GM12891 (cell line): ENCODE measurements at regions not wholly inside any gene's neighbourhood (a gene's known extent, or its start where the extent isn't known, plus 50 kb on each side); places are given as distances from the start of the nearest gene placed in this dataset.

ENCODE experiments used
- DNase-seq: peaks from one replicate; pipeline ENCODE4 v3.0.0; 2011; ENCODE audit warnings: low spot score; ENCODE audit not compliant: insufficient read length
- FAIRE-seq: peaks from 2 replicates; lab custom pipeline; 2011; peaks lifted over from hg19 to GRCh38; lab: Jason Lieb, UNC
- PAX5 ChIP-seq: IDR thresholded peaks from 2 replicates; pipeline ENCODE4 v1.6.1; 2011; ENCODE audit warnings: low read length, moderate library complexity, mild to moderate bottlenecking; ENCODE audit not compliant: insufficient read depth, severe bottlenecking
- POLR2A ChIP-seq: IDR thresholded peaks from 2 replicates; pipeline ENCODE4 v1.6.1; 2011; ENCODE audit warnings: low read depth, low read length, control low read depth
- POLR2AphosphoS5 ChIP-seq: IDR thresholded peaks from 2 replicates; pipeline ENCODE4 v1.6.1; 2011; ENCODE audit warnings: low read depth, low read length, control low read depth
- POU2F2 ChIP-seq: IDR thresholded peaks from 2 replicates; pipeline ENCODE4 v1.6.1; 2011; ENCODE audit warnings: low read depth, mild to moderate bottlenecking, control low read depth, low read length, moderate library complexity
- SPI1 ChIP-seq: IDR thresholded peaks from 2 replicates; pipeline ENCODE4 v1.6.1; 2011; ENCODE audit warnings: low read depth, low read length, control low read depth
- TAF1 ChIP-seq: IDR thresholded peaks from 2 replicates; pipeline ENCODE4 v1.6.1; 2011; ENCODE audit warnings: low read depth, low read length, control low read depth

DNA sequence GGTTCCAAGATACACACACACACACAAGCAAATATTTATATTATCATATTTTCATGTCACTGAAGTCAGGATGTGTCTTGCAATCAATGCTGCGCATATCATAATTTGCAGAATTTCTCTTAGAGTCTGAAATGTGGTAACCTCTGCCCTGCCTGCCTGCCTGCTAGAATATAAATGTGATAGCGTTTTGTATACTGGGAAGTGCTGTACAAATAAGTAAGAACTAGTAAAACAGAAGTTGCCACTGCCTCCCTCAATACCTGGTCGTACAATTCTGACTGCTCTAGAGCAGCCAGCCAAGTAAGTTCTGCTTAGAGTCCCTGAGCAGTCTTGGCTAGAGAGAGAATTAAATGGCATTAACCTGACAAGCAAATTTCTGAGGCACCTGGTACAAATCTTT, 83.9 kb upstream of the NTF3 start:
- no peak for FAIRE-seq
- DNase-seq, result no peak
- TF ChIP-seq PAX5 (no peak), POU2F2 (no peak), SPI1 (no peak), TAF1 (no peak), POLR2A (no peak), POLR2AphosphoS5 (no peak)

- TF ChIP-seq SPI1 (no peak), POLR2AphosphoS5 (no peak), TAF1 (no peak), POLR2A (no peak), POU2F2 (no peak), PAX5 (no peak)
- FAIRE-seq, result no peak
- DNase-seq, result no peak
These were observed 83.4 kb upstream of the NTF3 start for GRCh38 chr12:5348491-5348890.

DNA sequence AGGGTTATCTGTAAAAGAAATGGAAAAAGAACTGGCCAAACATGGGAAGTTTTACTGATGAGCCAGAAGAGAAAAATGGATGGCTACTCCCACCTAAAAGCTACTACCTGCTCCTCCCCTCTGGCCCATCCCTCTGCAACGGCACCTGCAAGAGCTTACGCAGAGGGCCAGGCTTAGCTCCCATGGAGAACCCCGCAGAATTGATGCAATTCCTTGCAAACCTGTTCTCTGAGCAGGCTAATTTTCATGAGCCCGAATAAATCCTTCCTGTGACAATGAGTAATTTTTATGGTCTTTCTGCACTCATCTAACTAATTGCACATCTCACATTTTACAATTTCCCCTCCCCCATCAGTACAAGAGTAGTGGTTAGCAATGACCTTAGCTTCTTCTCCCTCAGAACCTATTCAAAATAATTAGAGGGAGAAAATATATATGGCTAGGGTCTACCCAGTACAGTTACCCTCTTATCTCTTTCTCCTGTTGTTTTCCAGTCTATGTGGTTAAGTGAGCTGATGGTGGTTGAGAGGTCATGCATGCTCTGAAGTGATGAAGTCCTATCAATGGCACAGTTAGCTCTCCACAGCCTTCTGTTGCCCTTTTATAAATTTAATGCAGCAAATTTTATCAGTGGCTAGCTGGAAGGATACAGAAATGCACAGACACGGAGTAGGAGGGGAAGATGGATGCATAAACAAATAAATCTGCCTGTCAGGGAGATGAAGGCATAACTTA, 67.7 kb upstream of the NTF3 start:
- TF ChIP-seq TAF1 (no peak), SPI1 (no peak), PAX5 (no peak), POLR2A (no peak), POU2F2 (no peak), POLR2AphosphoS5 (no peak)
- FAIRE-seq, result no peak
- DNase-seq, result no peak

DNA sequence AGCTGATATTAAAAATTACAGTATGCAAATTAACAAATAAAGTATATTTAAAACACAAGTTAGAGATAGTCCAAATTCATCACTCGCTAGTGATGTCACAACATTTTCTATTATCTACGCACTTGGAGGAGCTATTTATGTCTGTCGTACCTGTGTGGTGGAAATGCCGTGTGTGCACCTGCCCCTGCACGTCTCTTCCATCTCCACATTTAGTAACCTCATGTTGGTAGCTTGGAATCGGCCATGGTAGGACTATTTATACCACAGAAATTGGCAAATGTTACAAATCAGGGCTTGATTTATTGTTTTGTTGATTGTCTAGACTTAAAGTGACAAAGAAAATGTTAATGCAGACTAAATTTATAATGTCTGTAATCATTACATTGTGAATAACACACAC, 62.6 kb upstream of the NTF3 start:
- no peak for TF ChIP-seq SPI1
- TF ChIP-seq TAF1, result no peak
- no peak for TF ChIP-seq POLR2AphosphoS5
- TF ChIP-seq POLR2A, result no peak
- TF ChIP-seq PAX5, result no peak
- no peak for TF ChIP-seq POU2F2
- DNase-seq (no peak), FAIRE-seq (no peak)

- TF ChIP-seq POLR2AphosphoS5 (no peak), TAF1 (no peak), PAX5 (no peak), SPI1 (no peak), POLR2A (no peak), POU2F2 (no peak)
- DNase-seq (no peak), FAIRE-seq (no peak)
These were observed 60.3 kb upstream of the NTF3 start for GRCh38 chr12:5371631-5372030.

DNA sequence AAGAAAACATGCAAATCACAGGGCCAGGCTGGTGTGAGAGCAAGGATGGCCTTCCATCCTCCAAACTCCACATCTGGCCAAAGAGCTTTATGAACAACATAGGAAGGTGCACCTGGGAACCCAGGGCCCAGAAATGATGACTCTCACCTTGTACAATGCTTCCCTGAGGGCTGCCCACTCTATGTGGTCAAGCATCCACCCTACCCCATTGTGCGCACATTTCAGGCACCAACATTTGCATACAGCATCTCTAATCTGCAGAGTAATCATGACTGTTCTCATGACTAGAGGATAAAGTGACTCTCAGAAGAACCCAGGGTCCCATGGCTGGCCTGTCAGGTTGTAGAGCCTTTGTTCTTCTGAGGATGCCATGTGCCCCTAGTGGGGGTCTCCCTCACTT, 57.2 kb upstream of the NTF3 start:
- no peak for DNase-seq
- FAIRE-seq, result no peak
- no peak for TF ChIP-seq TAF1
- TF ChIP-seq PAX5, result no peak
- no peak for TF ChIP-seq POLR2AphosphoS5
- no peak for TF ChIP-seq POLR2A
- TF ChIP-seq POU2F2, result no peak
- TF ChIP-seq SPI1, result no peak

DNA sequence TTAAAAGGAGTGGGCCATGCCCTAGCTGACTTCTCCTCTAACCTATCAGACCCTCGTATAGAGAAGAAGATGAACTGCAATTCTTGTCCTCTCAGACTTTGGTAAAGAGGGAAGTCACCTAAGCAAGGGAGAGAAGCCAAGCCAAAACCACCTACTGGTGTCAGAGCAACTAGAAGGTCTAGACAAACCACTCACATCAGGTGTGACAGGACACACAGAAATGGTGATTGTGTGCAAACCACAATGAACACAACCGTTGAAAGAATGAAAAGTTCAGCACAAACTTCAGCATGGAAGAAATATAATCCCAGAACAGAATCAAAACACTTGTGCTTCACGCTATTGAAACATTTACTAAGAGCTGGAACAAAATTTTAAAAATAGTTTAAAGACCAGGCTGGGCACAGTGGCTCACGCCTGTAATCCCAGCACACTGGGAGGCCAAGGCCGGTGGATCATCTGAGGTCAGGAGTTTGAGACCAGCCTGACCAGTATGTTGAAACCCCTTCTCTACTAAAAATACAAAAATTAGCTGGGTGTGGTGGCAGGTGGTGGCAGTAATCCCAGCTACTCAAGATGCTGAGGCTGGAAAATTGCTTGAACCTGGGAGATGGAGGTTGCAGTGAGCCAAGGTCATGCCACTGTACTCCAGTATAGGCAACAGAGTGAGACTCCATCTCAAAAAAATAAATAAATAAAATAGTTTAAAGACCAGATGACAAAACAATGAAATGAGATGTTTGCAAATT, 56.2 kb upstream of the NTF3 start:
- TF ChIP-seq POLR2A (no peak), POLR2AphosphoS5 (no peak), SPI1 (no peak), POU2F2 (no peak), PAX5 (no peak), TAF1 (no peak)
- DNase-seq, result no peak
- no peak for FAIRE-seq

DNA sequence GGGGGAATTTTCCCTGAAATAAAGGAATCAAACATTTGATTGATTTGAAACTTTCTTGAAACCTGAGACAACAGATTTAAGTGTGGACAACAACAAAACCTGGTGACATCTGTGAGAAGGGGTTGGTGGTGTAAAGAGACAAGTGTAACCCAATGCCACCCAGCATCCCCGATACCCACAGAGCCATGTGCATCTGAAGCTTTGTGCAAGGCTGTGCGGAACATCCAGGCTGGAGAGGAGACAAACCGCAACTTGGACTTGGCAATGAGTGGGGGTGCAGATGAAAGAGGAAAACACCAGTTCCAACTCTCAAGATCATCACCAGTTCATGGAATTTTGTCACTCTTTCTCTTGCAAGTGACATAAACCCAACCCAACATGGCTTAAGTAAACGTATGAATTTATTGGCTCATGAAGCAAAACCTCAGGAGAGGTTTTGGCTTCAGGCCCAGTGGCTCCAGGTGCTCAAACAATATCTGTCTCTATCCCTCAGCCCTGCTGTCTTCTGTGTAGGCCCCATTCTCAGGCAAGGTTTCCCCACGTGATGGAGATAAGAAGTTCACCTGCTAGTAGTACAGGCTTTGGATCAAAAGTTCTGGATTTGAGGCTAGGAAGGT, 55.2 kb upstream of the NTF3 start:
- FAIRE-seq (no peak), DNase-seq (no peak)
- TF ChIP-seq TAF1 (no peak), PAX5 (no peak), POLR2A (no peak), POU2F2 (no peak), SPI1 (no peak), POLR2AphosphoS5 (no peak)

DNA sequence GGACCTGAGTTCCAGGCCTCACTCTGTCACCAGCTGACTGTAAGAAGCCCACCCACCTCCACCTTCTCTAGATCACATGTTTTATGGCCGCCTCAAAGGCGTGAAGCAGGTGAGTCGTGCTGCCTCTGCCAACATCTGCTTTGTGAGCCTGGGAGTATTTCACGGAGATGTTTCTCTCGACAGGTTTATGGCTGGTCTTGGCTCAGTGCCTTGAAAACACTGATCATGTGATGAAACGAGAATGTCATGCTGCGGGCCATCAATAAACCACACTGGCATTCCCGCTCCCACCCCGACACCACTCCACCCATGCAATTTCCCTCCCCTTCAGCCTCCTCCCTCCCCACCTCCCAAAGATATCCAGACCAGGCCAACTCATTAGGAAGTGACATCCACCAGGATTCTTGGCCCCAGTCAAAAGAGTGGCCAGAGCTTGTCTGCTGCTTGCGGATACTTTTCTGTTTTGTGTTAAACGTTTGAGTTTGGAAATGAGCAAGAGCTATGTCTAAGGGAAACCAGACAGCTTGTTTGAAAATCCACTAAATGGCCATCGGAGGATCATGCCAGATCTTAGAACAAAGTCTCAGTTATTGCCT, 53.8 kb upstream of the NTF3 start:
- DNase-seq (no peak), FAIRE-seq (no peak)
- TF ChIP-seq POU2F2 (no peak), TAF1 (no peak), POLR2A (no peak), SPI1 (no peak), POLR2AphosphoS5 (no peak), PAX5 (no peak)
